SK-N-MC (cell line): ENCODE measurements at regions not wholly inside any gene's neighbourhood (a gene's known extent, or its start where the extent isn't known, plus 50 kb on each side); places are given as distances from the start of the nearest gene placed in this dataset.
A peak's percentile ranks its signal among the peaks of the same experiment; 100 is the strongest.
"Not testable (repeated sequence)": the region's sequence is repeated elsewhere in the genome, so short reads cannot be mapped to it uniquely, and the experiment has no call there.

Experiments
- DNase-seq: peaks from one replicate; pipeline ENCODE4 v3.0.0-alpha.2; 2011; ENCODE audit warnings: low read depth, low spot score
- H3K27ac ChIP-seq: fragments of 200-600 bp; sonication (generic); 2 replicates; pipeline ENCODE4 v1.5.1; 2016; ENCODE audit warnings: mixed run types
- H3K36me3 ChIP-seq: fragments of 200-600 bp; sonication (generic); 2 replicates; pipeline ENCODE4 v1.6.1; 2017; ENCODE audit warnings: antibody characterized with exemption, low read length, mixed read lengths; ENCODE audit not compliant: insufficient read depth
- H3K4me3 ChIP-seq: fragments of 200-600 bp; sonication (generic); 2 replicates; pipeline ENCODE4 v1.5.1; 2016
- H3K9ac ChIP-seq: fragments of 200-600 bp; sonication (generic); 2 replicates; pipeline ENCODE4 v1.8.0; 2017; ENCODE audit warnings: mixed run types, mixed read lengths; ENCODE audit not compliant: insufficient read length
- H3K9me3 ChIP-seq: fragments of 200-600 bp; sonication (generic); 2 replicates; pipeline ENCODE4 v1.6.1; 2017; ENCODE audit warnings: low read depth, mild to moderate bottlenecking, antibody characterized with exemption, low read length, moderate library complexity, mixed read lengths
- EZH2 ChIP-seq: fragments of 200-600 bp; sonication (generic); IDR thresholded peaks from one replicate; pipeline ENCODE4 v1.6.1; 2017; ENCODE audit warnings: antibody characterized with exemption
- FOXP2 ChIP-seq: optimal IDR thresholded peaks from 2 replicates; pipeline ENCODE3; 2011; ENCODE audit warnings: mild to moderate bottlenecking, moderate library complexity; ENCODE audit not compliant: insufficient read depth; ENCODE audit errors: extremely low read length, control extremely low read depth
- POLR2AphosphoS5 ChIP-seq: IDR thresholded peaks from 2 replicates; pipeline ENCODE4 v1.6.1; 2012; ENCODE audit warnings: mild to moderate bottlenecking, low read depth, low read length, borderline replicate concordance

GRCh38 chr3:34676436-34676835 is 878.0 kb downstream of the PDCD6IP start:
- TF ChIP-seq POLR2AphosphoS5 (no peak), EZH2 (no peak), FOXP2 (no peak)
- H3K9me3 ChIP-seq: no peaks in the 10 kb centered on the region
- H3K9ac ChIP-seq: no peak overlapping the region
- no peak overlapping the region for H3K27ac ChIP-seq
- DNase-seq: no peak
- H3K36me3 ChIP-seq: no peaks in the 10 kb centered on the region
- no peak overlapping the region for H3K4me3 ChIP-seq

GRCh38 chr3:34678575-34678974 is 880.1 kb downstream of the PDCD6IP start:
- H3K4me3 ChIP-seq: no peak overlapping the region
- TF ChIP-seq EZH2 (no peak), POLR2AphosphoS5 (peak; percentile 51; the same call in 1 of the 2 replicates)
- no peak overlapping the region for H3K9ac ChIP-seq
- peak overlapping the region; percentile 60 for H3K27ac ChIP-seq
- no peaks in the 10 kb centered on the region for H3K9me3 ChIP-seq
- no peak for DNase-seq
- no peaks in the 10 kb centered on the region for H3K36me3 ChIP-seq

DNA sequence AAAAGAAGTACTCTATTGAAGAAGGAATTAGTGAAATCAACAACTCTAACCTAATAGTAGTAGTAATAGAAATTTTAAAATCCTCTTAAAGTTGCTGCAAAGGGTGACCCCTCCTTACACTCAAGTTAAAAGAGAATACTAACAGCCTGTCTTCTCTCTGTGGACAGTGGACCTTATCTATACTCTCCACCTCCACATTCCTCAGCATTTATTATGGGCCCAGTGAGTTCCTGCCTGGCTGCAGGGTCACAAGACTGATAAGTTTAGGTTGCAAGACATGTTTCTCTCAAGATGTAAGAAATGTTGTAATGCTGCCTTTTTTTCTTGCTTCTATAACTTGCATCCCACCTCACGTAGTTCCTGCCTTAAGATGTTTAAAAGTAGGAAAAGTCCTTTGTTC is 880.6 kb downstream of the PDCD6IP start:
- not testable (repeated sequence) for H3K4me3 ChIP-seq, H3K9me3 ChIP-seq, DNase-seq, H3K36me3 ChIP-seq, H3K9ac ChIP-seq
- peak overlapping the region; percentile 60 for H3K27ac ChIP-seq

- Histone ChIP-seq H3K9ac (no peak overlapping the region), H3K4me3 (no peak overlapping the region), H3K36me3 (no peaks in the 10 kb centered on the region), H3K9me3 (no peaks in the 10 kb centered on the region), H3K27ac (no peak overlapping the region)
- no peak for DNase-seq
- TF ChIP-seq FOXP2 (no peak), POLR2AphosphoS5 (no peak), EZH2 (no peak)
These were observed 885.4 kb downstream of the PDCD6IP start for GRCh38 chr3:34683851-34684250.

DNA sequence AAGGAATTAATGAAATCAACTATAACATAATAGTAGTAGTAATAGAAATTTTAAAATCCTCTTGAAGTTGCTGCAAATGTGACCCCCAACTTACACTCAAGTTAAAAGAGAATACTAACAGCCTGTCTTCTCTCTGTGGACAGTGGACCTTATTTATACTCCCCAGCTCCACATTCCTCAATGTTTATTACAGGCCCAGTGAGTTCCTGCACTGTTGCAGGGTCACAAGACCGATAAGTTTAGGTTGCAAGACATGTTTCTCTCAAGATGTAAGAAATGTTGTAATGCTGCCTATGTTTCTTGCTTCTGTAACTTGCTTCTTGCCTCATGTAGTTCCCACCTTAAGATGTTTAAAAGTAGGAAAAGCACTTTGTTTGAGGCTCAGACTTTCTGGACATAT is 888.1 kb downstream of the PDCD6IP start:
- H3K9ac ChIP-seq: no peak overlapping the region

DNA sequence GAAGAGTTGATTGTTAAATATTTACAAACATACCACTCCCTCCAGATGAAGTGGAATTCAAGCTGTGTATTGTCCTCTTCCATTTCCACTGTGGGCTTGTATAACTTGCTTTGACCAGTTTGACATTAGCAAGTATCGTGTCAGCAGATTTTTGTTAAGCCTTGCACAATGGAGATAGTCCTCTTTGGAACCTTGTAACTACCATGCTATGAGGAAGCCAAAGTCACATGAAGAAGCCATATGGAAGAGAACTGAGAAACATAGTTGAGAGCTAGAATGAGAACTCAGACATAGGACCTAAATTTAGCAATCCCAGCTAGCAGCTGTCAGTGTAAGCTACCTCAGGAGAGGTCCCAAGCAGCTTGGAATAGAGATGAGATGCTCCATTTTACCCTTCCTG is 889.2 kb downstream of the PDCD6IP start:
- H3K27ac ChIP-seq: no peak overlapping the region
- DNase-seq: no peak
- H3K9me3 ChIP-seq: no peaks in the 10 kb centered on the region
- H3K36me3 ChIP-seq: no peaks in the 10 kb centered on the region
- H3K9ac ChIP-seq: no peak overlapping the region
- no peak overlapping the region for H3K4me3 ChIP-seq
- no peak for TF ChIP-seq POLR2AphosphoS5
- no peak for TF ChIP-seq FOXP2
- TF ChIP-seq EZH2: no peak

More for the DNA sequence above, 888.1 kb downstream of the PDCD6IP start:
- DNase-seq: no peak
- no peaks in the 10 kb centered on the region for H3K36me3 ChIP-seq
- no peak for TF ChIP-seq EZH2
- no peaks in the 10 kb centered on the region for H3K9me3 ChIP-seq
- H3K4me3 ChIP-seq: no peak overlapping the region
- no peak overlapping the region for H3K27ac ChIP-seq

GRCh38 chr3:34696831-34697230 is 898.4 kb downstream of the PDCD6IP start:
- H3K9ac ChIP-seq: no peak overlapping the region
- no peaks in the 10 kb centered on the region for H3K36me3 ChIP-seq
- H3K4me3 ChIP-seq: no peak overlapping the region
- no peak for DNase-seq
- no peak overlapping the region for H3K27ac ChIP-seq
- no peaks in the 10 kb centered on the region for H3K9me3 ChIP-seq
- TF ChIP-seq EZH2 (no peak), POLR2AphosphoS5 (no peak), FOXP2 (no peak)

DNA sequence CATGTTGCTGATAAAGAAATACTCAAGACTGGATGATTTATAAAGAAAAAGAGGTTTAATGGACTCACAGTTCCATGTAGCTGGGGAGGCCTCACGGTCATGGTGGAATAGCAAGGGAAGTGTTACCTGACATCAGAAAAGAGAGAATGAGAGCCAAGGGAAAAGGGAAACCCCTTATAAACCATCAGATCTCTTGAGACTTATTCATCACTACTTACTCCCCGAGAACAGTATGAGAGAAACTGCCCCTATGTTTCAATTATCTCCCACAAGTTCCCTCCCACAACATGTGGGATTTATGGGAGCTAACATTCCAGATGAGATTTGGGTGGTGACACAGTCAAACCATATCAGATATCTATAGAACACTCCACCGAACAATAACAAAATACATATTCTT is 904.6 kb downstream of the PDCD6IP start:
- Histone ChIP-seq H3K27ac (no peak overlapping the region), H3K9me3 (no peaks in the 10 kb centered on the region)
- TF ChIP-seq POLR2AphosphoS5 (no peak), FOXP2 (no peak), EZH2 (no peak)

DNA sequence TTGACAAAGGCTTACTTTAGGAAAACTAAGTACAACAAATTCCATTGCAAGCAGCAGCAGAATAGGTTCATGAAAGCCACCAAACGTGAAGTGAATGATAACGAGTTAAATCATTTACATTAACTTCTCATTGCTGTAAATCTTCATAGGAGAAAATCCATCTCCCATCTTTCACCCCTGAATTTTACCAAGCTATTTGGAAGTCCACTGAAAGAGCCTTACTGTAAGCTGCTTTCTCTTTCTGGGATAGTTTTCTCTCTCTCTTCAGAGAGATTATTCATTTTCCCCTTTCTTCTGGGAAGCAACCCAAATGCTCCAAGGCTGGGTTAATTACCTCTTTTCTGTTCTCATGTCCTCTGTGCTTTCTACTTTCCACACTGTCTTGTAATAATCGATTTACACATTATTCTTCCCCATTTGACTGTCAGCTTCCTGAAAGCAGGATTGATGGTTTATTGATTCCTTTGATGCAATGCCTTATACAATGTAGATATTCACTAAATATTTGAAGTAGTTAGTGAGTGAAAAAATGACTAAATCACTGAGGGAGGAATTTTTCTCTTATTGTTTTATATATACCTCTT is 914.3 kb upstream of the ARPP21 start:
- H3K36me3 ChIP-seq: no peaks in the 10 kb centered on the region
- H3K27ac ChIP-seq: no peak overlapping the region
- no peak for TF ChIP-seq EZH2
- no peak for TF ChIP-seq FOXP2
- TF ChIP-seq POLR2AphosphoS5: no peak
- H3K9me3 ChIP-seq: no peaks in the 10 kb centered on the region
- no peak for DNase-seq
- H3K4me3 ChIP-seq: no peak overlapping the region
- no peak overlapping the region for H3K9ac ChIP-seq

More for the DNA sequence above, 904.6 kb downstream of the PDCD6IP start:
- H3K36me3 ChIP-seq: no peaks in the 10 kb centered on the region
- DNase-seq: no peak
- H3K4me3 ChIP-seq: no peak overlapping the region
- no peak overlapping the region for H3K9ac ChIP-seq

GRCh38 chr3:34725774-34726173 is 913.6 kb upstream of the ARPP21 start:
- H3K36me3 ChIP-seq: no peaks in the 10 kb centered on the region
- H3K9me3 ChIP-seq: no peaks in the 10 kb centered on the region
- DNase-seq: no peak
- H3K9ac ChIP-seq: no peak overlapping the region
- TF ChIP-seq EZH2 (no peak), FOXP2 (no peak), POLR2AphosphoS5 (no peak)
- no peak overlapping the region for H3K4me3 ChIP-seq
- H3K27ac ChIP-seq: no peak overlapping the region
